ENCODE measurements at regions not wholly inside any gene's neighbourhood (a gene's known extent, or its start where the extent isn't known, plus 50 kb on each side); places are given as distances from the start of the nearest gene placed in this dataset.

GRCh38 chr18:30915336-30915988 is 127.1 kb downstream of the DSC3 start (continued):
- TF ChIP-seq CHD7 (IDR thresholded peaks at IDR 0.05; ENCODE audit: insufficient replicate concordance, low read length): no peak
